ENCODE measurements at regions not wholly inside any gene's neighbourhood (a gene's known extent, or its start where the extent isn't known, plus 50 kb on each side); places are given as distances from the start of the nearest gene placed in this dataset.
A peak's percentile ranks its signal among the peaks of the same experiment; 100 is the strongest.

- H3K4me1 ChIP-seq (ENCODE audit: control extremely low read depth in 1 of 4, control insufficient read depth in 4 of 4, insufficient read depth in 4 of 4, low read length in 3 of 4) = peaks cover 0 to 5% (median 4%) of the 10 kb centered on the region in 4 experiments
- 89% methylated on average over 1 of the region's 1 CpG for WGBS (ENCODE audit: insufficient coverage)
- H3K9me3 ChIP-seq (ENCODE audit: control extremely low read depth in 1 of 5, control insufficient read depth in 4 of 5, insufficient read depth in 2 of 5, low read depth in 1 of 5, low read length in 4 of 5) = no peaks in the 10 kb centered on the region
- no peaks in the 10 kb centered on the region for H3K36me3 ChIP-seq (ENCODE audit: control insufficient read depth in 4 of 4, insufficient read depth in 4 of 4, low read length in 3 of 4)
- H3K27ac ChIP-seq (ENCODE audit: insufficient read depth in 1 of 2, low read depth in 1 of 2, low read length in 2 of 2, poor library complexity in 1 of 2, severe bottlenecking in 2 of 2) = no peak overlapping the region
- no peak overlapping the region for H3K4me3 ChIP-seq (ENCODE audit: control insufficient read depth in 1 of 7, extremely low read depth in 1 of 7, insufficient read depth in 4 of 7, low read depth in 2 of 7, low read length in 6 of 7)
- DNase-seq = no peak
- no peaks in the 10 kb centered on the region for H3K27me3 ChIP-seq (replicated peaks in 2 of 5; ENCODE audit: control insufficient read depth in 4 of 5, insufficient read depth in 5 of 5, low read length in 4 of 5)
- CTCF ChIA-PET = no interaction called here
- POLR2A ChIA-PET = no interaction called here
These were observed 107.6 kb upstream of the RMP24 start for GRCh38 chr18:35864916-35865315.

GRCh38 chr18:35868915-35869314, 103.6 kb upstream of the RMP24 start:
- no peaks in the 10 kb centered on the region for H3K27me3 ChIP-seq (replicated peaks in 2 of 5; ENCODE audit: control insufficient read depth in 4 of 5, insufficient read depth in 5 of 5, low read length in 4 of 5)
- ChIA-PET POLR2A (no interaction called here), CTCF (no interaction called here)
- no peaks in the 10 kb centered on the region for H3K36me3 ChIP-seq (ENCODE audit: control insufficient read depth in 4 of 4, insufficient read depth in 4 of 4, low read length in 3 of 4)
- peak in 2 of 3 donors; percentile 1 to 5 for DNase-seq
- no peak overlapping the region for H3K27ac ChIP-seq (ENCODE audit: insufficient read depth in 1 of 2, low read depth in 1 of 2, low read length in 2 of 2, poor library complexity in 1 of 2, severe bottlenecking in 2 of 2)
- peaks cover 0 to 5% (median 4%) of the 10 kb centered on the region in 4 experiments for H3K4me1 ChIP-seq (ENCODE audit: control extremely low read depth in 1 of 4, control insufficient read depth in 4 of 4, insufficient read depth in 4 of 4, low read length in 3 of 4)
- peaks cover 0 to 14% (median 0%) of the 10 kb centered on the region in 5 experiments for H3K9me3 ChIP-seq (ENCODE audit: control extremely low read depth in 1 of 5, control insufficient read depth in 4 of 5, insufficient read depth in 2 of 5, low read depth in 1 of 5, low read length in 4 of 5)
- no peak overlapping the region for H3K4me3 ChIP-seq (ENCODE audit: control insufficient read depth in 1 of 7, extremely low read depth in 1 of 7, insufficient read depth in 4 of 7, low read depth in 2 of 7, low read length in 6 of 7)

- no peaks in the 10 kb centered on the region for H3K36me3 ChIP-seq (ENCODE audit: control insufficient read depth in 4 of 4, insufficient read depth in 4 of 4, low read length in 3 of 4)
- H3K4me3 ChIP-seq (ENCODE audit: control insufficient read depth in 1 of 7, extremely low read depth in 1 of 7, insufficient read depth in 4 of 7, low read depth in 2 of 7, low read length in 6 of 7) = no peak overlapping the region
- CTCF ChIA-PET = no interaction called here
- H3K4me1 ChIP-seq (ENCODE audit: control extremely low read depth in 1 of 4, control insufficient read depth in 4 of 4, insufficient read depth in 4 of 4, low read length in 3 of 4) = peaks cover 0 to 5% (median 4%) of the 10 kb centered on the region in 4 experiments
- whole genome bisulfite sequencing (ENCODE audit: insufficient coverage) = no CpG with 5 or more reads among the region's 2 CpGs
- H3K27me3 ChIP-seq (replicated peaks in 2 of 5; ENCODE audit: control insufficient read depth in 4 of 5, insufficient read depth in 5 of 5, low read length in 4 of 5) = no peaks in the 10 kb centered on the region
- DNase-seq = no peak
- POLR2A ChIA-PET = no interaction called here
- no peak overlapping the region for H3K27ac ChIP-seq (ENCODE audit: insufficient read depth in 1 of 2, low read depth in 1 of 2, low read length in 2 of 2, poor library complexity in 1 of 2, severe bottlenecking in 2 of 2)
- peaks cover 0 to 19% (median 0%) of the 10 kb centered on the region in 5 experiments for H3K9me3 ChIP-seq (ENCODE audit: control extremely low read depth in 1 of 5, control insufficient read depth in 4 of 5, insufficient read depth in 2 of 5, low read depth in 1 of 5, low read length in 4 of 5)
These were observed 101.1 kb upstream of the RMP24 start for GRCh38 chr18:35871337-35871736.

GRCh38 chr18:35875566-35875965, 96.9 kb upstream of the RMP24 start:
- CTCF ChIA-PET = no interaction called here
- DNase-seq = no peak
- Histone ChIP-seq H3K4me1 (ENCODE audit: control extremely low read depth in 1 of 4, control insufficient read depth in 4 of 4, insufficient read depth in 4 of 4, low read length in 3 of 4) (no peaks in the 10 kb centered on the region), H3K27me3 (replicated peaks in 2 of 5; ENCODE audit: control insufficient read depth in 4 of 5, insufficient read depth in 5 of 5, low read length in 4 of 5) (no peaks in the 10 kb centered on the region), H3K27ac (ENCODE audit: insufficient read depth in 1 of 2, low read depth in 1 of 2, low read length in 2 of 2, poor library complexity in 1 of 2, severe bottlenecking in 2 of 2) (no peak overlapping the region), H3K36me3 (ENCODE audit: control insufficient read depth in 4 of 4, insufficient read depth in 4 of 4, low read length in 3 of 4) (no peaks in the 10 kb centered on the region), H3K9me3 (ENCODE audit: control extremely low read depth in 1 of 5, control insufficient read depth in 4 of 5, insufficient read depth in 2 of 5, low read depth in 1 of 5, low read length in 4 of 5) (peaks cover 0 to 19% (median 0%) of the 10 kb centered on the region in 5 experiments), H3K4me3 (ENCODE audit: control insufficient read depth in 1 of 7, extremely low read depth in 1 of 7, insufficient read depth in 4 of 7, low read depth in 2 of 7, low read length in 6 of 7) (no peak overlapping the region)
- WGBS (ENCODE audit: insufficient coverage) = 100% methylated on average over 1 of the region's 1 CpG
- POLR2A ChIA-PET = no interaction called here

GRCh38 chr18:35876243-35876642, 96.2 kb upstream of the RMP24 start:
- Histone ChIP-seq H3K4me1 (ENCODE audit: control extremely low read depth in 1 of 4, control insufficient read depth in 4 of 4, insufficient read depth in 4 of 4, low read length in 3 of 4) (no peaks in the 10 kb centered on the region), H3K36me3 (ENCODE audit: control insufficient read depth in 4 of 4, insufficient read depth in 4 of 4, low read length in 3 of 4) (no peaks in the 10 kb centered on the region), H3K4me3 (ENCODE audit: control insufficient read depth in 1 of 7, extremely low read depth in 1 of 7, insufficient read depth in 4 of 7, low read depth in 2 of 7, low read length in 6 of 7) (no peak overlapping the region), H3K27me3 (replicated peaks in 2 of 5; ENCODE audit: control insufficient read depth in 4 of 5, insufficient read depth in 5 of 5, low read length in 4 of 5) (no peaks in the 10 kb centered on the region), H3K9me3 (ENCODE audit: control extremely low read depth in 1 of 5, control insufficient read depth in 4 of 5, insufficient read depth in 2 of 5, low read depth in 1 of 5, low read length in 4 of 5) (peaks cover 0 to 19% (median 0%) of the 10 kb centered on the region in 5 experiments), H3K27ac (ENCODE audit: insufficient read depth in 1 of 2, low read depth in 1 of 2, low read length in 2 of 2, poor library complexity in 1 of 2, severe bottlenecking in 2 of 2) (no peak overlapping the region)
- WGBS (ENCODE audit: insufficient coverage) = 100% methylated on average over 1 of the region's 1 CpG
- ChIA-PET CTCF (no interaction called here), POLR2A (no interaction called here)
- no peak for DNase-seq

GRCh38 chr18:35880788-35881455, 91.6 kb upstream of the RMP24 start:
- 89% methylated on average over 3 of the region's 9 CpGs for WGBS (ENCODE audit: insufficient coverage)
- ChIA-PET POLR2A (no interaction called here), CTCF (interaction anchor here (0.6 kb wide), 1 partner anchor 390 kb away, joined by 3 read pairs; no protein-coding TSS in a partner anchor)
- Histone ChIP-seq H3K36me3 (ENCODE audit: control insufficient read depth in 4 of 4, insufficient read depth in 4 of 4, low read length in 3 of 4) (no peaks in the 10 kb centered on the region), H3K27ac (ENCODE audit: insufficient read depth in 1 of 2, low read depth in 1 of 2, low read length in 2 of 2, poor library complexity in 1 of 2, severe bottlenecking in 2 of 2) (no peak overlapping the region), H3K4me3 (ENCODE audit: control insufficient read depth in 1 of 7, extremely low read depth in 1 of 7, insufficient read depth in 4 of 7, low read depth in 2 of 7, low read length in 6 of 7) (no peak overlapping the region), H3K27me3 (replicated peaks in 2 of 5; ENCODE audit: control insufficient read depth in 4 of 5, insufficient read depth in 5 of 5, low read length in 4 of 5) (no peaks in the 10 kb centered on the region), H3K4me1 (ENCODE audit: control extremely low read depth in 1 of 4, control insufficient read depth in 4 of 4, insufficient read depth in 4 of 4, low read length in 3 of 4) (no peaks in the 10 kb centered on the region), H3K9me3 (ENCODE audit: control extremely low read depth in 1 of 5, control insufficient read depth in 4 of 5, insufficient read depth in 2 of 5, low read depth in 1 of 5, low read length in 4 of 5) (no peaks in the 10 kb centered on the region)
- DNase-seq = no peak

GRCh38 chr18:35888329-35888728, 84.2 kb upstream of the RMP24 start:
- no peaks in the 10 kb centered on the region for H3K36me3 ChIP-seq (ENCODE audit: control insufficient read depth in 4 of 4, insufficient read depth in 4 of 4, low read length in 3 of 4)
- H3K4me1 ChIP-seq (ENCODE audit: control extremely low read depth in 1 of 4, control insufficient read depth in 4 of 4, insufficient read depth in 4 of 4, low read length in 3 of 4) = peaks cover 0 to 3% (median 0%) of the 10 kb centered on the region in 4 experiments
- ChIA-PET POLR2A (no interaction called here), CTCF (no interaction called here)
- no peaks in the 10 kb centered on the region for H3K27me3 ChIP-seq (replicated peaks in 2 of 5; ENCODE audit: control insufficient read depth in 4 of 5, insufficient read depth in 5 of 5, low read length in 4 of 5)
- no peak for DNase-seq
- no peak overlapping the region for H3K4me3 ChIP-seq (ENCODE audit: control insufficient read depth in 1 of 7, extremely low read depth in 1 of 7, insufficient read depth in 4 of 7, low read depth in 2 of 7, low read length in 6 of 7)
- WGBS (ENCODE audit: insufficient coverage) = 97% methylated on average over 4 of the region's 5 CpGs
- H3K9me3 ChIP-seq (ENCODE audit: control extremely low read depth in 1 of 5, control insufficient read depth in 4 of 5, insufficient read depth in 2 of 5, low read depth in 1 of 5, low read length in 4 of 5) = peaks cover 0 to 10% (median 0%) of the 10 kb centered on the region in 5 experiments
- no peak overlapping the region for H3K27ac ChIP-seq (ENCODE audit: insufficient read depth in 1 of 2, low read depth in 1 of 2, low read length in 2 of 2, poor library complexity in 1 of 2, severe bottlenecking in 2 of 2)

Measured in common myeloid progenitor, CD34-positive (primary cell).